Activated CD4-positive, CD25-positive, alpha-beta regulatory T cell treated with anti-CD3 and anti-CD28 coated beads, Interleukin-2, amount 50 U/mL, for 24 hours (primary cell): ENCODE measurements at regions not wholly inside any gene's neighbourhood (a gene's known extent, or its start where the extent isn't known, plus 50 kb on each side); places are given as distances from the start of the nearest gene placed in this dataset.

Experiments used
- ATAC-seq, 2 donors: fragments of 150-1000 bp; cut with Tn5 transposase; one replicate each; pipeline ENCODE4 v1.10.0; 2021; ENCODE audit warnings: mild to moderate bottlenecking in 1 of 2, moderate library complexity in 1 of 2

GRCh38 chr4:138014590-138015288 lies 227.4 kb downstream of the SLC7A11 start:
- ATAC-seq, result no peak

GRCh38 chr4:138013625-138014024 lies 228.5 kb downstream of the SLC7A11 start:
- ATAC-seq, result no peak

- ATAC-seq, result no peak
These were observed 231.5 kb downstream of the SLC7A11 start for GRCh38 chr4:138010639-138011038.

DNA sequence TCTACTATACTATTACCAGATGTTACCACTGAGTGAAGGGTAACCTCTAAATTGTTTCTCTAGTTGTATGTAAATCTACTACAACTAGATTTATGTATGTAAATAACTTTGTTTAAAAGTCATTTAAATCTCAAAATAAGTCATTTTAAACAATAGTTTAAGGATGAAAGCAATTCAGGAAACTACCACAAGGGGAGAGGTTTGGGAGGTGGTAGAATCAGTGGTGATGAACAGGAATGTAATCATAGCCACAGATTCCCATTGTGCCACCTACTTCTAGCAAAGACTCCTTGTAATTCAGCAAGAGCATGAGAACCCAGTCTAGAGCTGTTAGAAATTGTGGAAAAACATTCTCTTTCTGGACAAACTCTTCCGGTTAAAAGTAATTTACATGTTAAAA lies 234.6 kb downstream of the SLC7A11 start:
- ATAC-seq, result no peak

DNA sequence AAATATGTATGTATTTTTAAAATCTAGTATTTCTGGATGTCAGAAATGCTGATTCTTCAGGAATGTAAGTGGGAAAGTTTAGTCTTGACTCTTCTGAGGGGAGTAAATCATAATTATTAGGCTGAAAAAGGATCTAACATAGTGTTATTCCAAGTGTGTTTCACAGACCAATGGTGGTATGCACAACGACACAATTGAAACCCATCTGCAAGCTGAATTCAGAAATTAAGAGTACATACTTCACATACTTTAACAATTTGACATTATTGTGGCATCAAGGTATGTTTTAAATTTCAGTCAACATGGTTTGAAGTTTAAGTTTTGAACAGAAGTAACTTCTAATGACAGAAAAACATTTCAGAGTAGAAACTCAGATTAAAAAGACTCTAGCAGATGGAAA lies 236.7 kb downstream of the SLC7A11 start:
- ATAC-seq, result no peak

DNA sequence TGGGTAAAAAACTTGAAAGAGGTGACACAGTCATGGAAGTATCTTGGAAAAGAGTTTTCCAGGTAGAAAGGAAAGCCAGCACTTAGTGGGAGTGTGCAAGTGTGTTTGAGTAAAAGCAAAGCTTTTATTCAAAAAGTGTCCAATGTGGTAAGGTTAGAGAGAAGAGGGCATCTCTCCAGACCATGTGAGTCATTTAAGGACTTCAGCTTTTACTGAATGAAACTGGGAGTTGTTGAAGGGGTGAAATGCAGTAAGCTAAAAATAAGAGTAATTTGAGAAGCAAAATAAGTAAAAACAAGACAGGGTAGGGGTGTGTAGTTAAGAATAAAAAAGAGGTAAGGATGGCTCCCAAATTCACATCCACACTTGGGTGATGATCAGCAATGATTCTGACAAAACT lies 238.9 kb downstream of the SLC7A11 start:
- no peak for ATAC-seq

- no peak for ATAC-seq
These were observed 243.3 kb downstream of the SLC7A11 start for GRCh38 chr4:137998666-137999429.

DNA sequence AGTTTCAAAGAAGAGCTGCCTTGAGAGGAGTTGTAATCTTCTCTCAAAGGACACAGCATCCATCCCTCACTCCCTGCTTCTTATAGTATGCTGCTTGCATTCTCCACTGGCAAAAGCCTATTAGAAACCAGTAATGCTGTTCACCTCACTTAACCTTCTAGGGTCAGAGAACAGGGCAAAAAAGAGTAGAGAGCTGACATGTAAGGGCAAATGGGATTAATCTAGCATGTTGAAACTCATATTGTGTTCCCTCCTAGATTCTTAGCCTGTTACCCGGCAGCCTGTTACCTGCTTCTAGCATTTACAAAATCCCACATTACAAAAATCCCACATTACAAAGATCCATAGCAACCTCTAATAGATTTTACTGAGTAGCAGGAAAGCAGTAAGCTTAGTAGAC lies 244.7 kb downstream of the SLC7A11 start:
- ATAC-seq, result no peak

GRCh38 chr4:137994853-137995252 lies 247.3 kb downstream of the SLC7A11 start:
- no peak for ATAC-seq

GRCh38 chr4:137993232-137993631 lies 248.9 kb downstream of the SLC7A11 start:
- no peak for ATAC-seq

DNA sequence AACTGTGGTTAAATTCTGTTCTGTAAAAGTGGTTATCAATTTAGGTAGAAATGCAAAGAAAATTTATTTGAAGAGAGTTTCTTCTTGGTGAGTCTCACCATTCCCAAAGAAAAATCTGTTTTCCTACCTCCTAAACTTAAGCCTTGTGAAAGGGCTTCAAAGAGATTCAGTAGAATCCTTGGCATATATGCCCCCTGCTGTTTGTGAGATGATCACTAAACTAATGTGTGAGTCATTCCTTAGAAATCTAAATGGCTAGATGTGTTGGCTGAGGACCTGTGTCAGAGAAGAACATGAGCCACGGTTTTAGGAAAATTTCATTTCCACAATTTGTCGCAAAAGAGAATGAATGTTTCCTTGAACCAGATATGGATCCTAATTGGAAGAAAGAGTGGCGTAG lies 260.9 kb downstream of the SLC7A11 start:
- no peak for ATAC-seq

GRCh38 chr4:137980641-137981040 lies 261.5 kb downstream of the SLC7A11 start:
- ATAC-seq, result no peak

DNA sequence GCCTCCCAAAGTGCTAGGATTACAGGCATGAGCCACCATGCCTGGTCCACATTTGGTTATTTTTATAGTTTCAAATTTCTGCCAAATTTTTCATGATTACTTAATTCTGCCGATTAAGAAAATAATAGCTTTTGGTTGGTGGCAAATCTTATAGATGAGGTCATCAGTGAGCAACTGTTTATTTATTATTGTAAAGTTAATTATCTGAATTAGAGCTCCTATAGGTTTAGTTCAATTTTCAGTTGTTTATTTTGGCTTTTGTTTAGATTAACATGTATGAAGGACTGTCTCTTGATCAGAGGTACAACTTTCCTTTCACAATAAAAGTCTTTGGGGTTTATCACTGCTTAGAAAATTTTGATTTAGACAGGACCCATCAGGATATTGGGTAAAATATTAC lies 262.2 kb downstream of the SLC7A11 start:
- ATAC-seq, result no peak

DNA sequence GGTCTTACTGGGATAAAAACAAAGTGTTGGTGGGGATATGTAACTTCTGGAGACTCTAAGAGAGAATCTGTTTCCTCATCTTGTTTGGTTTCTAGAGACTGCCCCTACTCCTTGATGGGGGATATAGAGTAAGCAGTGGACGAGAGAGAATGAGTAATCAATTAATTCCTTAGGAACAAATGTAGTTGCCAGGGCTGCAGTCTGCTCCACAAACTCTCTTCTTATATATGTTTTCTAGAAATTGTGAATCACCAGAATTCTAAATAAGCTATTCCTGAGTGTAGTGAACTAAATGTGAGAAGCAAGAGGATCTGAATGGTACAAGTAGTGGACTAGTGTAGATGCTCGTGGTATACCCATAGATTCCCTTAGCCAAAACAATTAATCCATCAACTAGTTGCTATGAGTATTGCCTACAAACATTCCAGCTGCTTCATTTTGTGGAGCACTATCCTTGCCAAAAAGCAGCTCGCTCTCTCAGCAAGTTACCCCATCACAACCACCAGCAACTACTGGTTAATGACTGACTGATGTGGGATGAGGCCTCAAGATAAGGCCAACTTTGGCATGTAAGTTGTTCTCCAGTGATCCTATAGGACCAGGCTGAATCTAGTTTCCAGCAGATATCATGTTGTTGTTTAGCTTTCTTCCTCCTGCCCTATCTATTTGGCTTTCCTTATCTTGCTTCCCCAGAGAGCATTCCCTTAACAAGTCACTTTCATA lies 273.0 kb downstream of the SLC7A11 start:
- no peak for ATAC-seq

DNA sequence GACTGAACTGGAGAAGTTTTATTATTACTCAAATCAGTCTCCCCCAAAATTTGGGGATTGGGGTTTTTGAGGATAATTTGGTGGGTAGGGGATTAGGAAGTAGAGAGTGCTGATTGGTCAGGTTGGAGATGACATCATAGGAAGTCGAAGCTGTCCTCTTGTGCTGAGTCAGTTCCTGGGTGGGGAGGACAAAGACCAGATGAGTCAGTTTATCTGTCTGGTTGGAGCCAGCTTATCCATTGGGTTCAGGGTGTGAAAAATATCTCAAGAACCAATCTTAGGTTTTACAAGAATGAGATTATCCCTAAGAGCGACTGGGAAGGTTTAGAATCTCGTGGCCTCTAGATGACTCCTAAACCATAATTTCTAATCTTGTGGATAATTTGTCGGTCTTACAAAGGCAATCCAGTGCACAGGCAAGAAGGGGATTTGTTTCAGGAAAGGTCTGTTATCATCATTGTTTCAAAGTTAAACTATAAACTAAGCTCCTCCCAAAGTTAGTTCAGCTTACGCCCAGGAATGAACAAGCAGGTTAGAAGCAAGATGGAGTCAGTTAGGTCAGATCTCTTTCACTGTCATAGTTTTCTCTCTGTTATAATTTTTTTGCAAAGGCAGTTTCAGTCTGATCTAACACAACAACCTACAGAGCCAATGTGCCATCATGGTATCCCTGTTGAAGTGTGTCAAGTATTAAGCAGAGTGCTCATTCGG lies 274.5 kb downstream of the SLC7A11 start:
- no peak for ATAC-seq

GRCh38 chr4:137966504-137966903 lies 275.6 kb downstream of the SLC7A11 start:
- ATAC-seq, result no peak

GRCh38 chr4:137961051-137961438 lies 281.1 kb downstream of the SLC7A11 start:
- no peak for ATAC-seq

GRCh38 chr4:137960371-137961050 lies 281.6 kb downstream of the SLC7A11 start:
- no peak for ATAC-seq

DNA sequence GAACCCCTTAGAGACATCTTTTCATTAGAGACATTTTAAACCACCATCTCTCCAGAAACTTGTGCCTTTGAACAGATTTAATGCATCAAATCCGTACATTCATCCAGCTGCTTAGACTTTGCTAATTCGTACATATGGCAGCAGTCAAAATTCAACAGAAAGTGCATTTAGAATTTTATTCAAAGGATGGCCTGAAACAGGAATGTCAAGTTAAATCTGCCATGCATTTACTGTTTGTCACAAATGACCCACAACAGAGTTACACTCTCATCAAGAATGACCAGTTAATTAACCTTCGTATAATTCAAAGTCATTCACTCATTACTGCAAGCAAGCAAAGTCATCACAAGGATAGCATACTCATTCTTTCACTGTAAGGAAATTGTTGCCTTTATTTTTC lies 284.3 kb downstream of the SLC7A11 start:
- ATAC-seq, result no peak

GRCh38 chr4:137956256-137956655 lies 285.9 kb downstream of the SLC7A11 start:
- ATAC-seq, result no peak

DNA sequence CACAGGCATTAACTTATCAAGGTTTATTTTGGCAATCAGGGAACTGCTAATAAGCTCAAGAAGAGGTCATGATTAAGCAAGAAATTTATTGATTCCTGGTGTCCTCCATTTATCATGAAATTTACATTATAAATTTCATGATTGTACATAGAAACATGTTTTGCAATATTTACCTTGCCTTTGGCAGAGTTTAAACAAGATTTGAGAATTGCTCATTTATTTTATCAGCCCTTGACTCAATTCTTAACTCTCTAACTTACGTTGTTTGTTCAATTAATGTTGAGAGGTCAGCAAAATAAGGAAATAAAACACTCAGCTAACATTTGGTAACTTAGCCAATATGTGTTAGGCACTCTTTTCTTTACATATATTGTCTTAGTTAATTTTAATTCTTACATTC lies 286.6 kb downstream of the SLC7A11 start:
- ATAC-seq, result no peak

DNA sequence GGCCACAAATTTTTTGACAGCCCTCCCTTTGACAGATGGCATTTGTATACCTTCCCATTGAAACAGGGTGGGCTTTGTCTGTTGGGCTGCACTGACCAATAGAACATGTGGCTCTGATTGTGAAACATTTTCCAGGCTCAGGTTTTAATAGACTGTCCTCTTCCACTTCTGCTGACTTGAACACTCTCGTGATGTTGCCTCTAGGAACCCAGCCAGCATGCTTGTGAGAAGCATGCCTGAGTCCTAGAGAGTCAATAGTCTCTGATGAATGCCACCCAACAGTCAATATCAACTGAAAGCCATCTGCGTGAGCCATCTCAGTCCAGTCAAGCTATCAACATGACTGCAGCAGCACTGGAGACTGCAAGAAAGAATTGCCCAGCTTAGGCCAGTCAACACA lies 290.0 kb downstream of the SLC7A11 start:
- no peak for ATAC-seq

DNA sequence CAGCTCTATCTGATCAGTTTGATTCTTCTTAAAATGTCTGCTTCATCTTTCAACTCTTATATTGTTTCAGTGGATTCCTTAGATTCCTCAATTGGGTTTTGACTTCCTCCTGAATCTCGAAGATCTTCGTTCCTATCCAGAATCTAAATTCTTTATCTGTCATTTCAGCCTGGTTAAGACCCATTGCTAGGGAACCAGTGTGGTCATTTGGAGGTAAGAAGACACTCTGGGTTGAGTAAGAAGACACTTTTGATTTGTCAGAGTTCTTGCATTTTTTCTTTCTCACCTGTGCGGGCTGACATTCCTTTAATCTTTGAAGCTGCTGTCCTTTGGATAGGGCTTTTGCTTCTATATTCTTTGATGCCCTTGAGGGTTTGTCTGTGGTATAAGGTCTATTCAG lies 291.9 kb downstream of the SLC7A11 start:
- no peak for ATAC-seq
